Ectodermal cell (in vitro differentiated cells): ENCODE measurements at regions not wholly inside any gene's neighbourhood (a gene's known extent, or its start where the extent isn't known, plus 50 kb on each side); places are given as distances from the start of the nearest gene placed in this dataset.
"Not testable (repeated sequence)": the region's sequence is repeated elsewhere in the genome, so short reads cannot be mapped to it uniquely, and the experiment has no call there.

Experiments used
- H3K27ac ChIP-seq: 2 replicates; pipeline ENCODE4 v1.7.0; 2013; ENCODE audit warnings: mild to moderate bottlenecking, low read depth, low read length; ENCODE audit not compliant: insufficient read depth, poor library complexity, severe bottlenecking
- H3K27me3 ChIP-seq: 2 replicates; pipeline ENCODE4 v1.7.0; 2013; ENCODE audit warnings: mild to moderate bottlenecking, low read length; ENCODE audit not compliant: insufficient read depth, control insufficient read depth, poor library complexity, severe bottlenecking
- H3K36me3 ChIP-seq: one replicate; pipeline ENCODE4 v1.7.0; 2013; ENCODE audit warnings: low read length; ENCODE audit not compliant: control insufficient read depth, insufficient read depth
- H3K4me1 ChIP-seq: one replicate; pipeline ENCODE4 v1.7.0; 2013; ENCODE audit warnings: low read length; ENCODE audit not compliant: control insufficient read depth, insufficient read depth
- H3K4me3 ChIP-seq: 2 replicates; pipeline ENCODE4 v1.7.0; 2013; ENCODE audit warnings: low read depth, low read length, control low read depth; ENCODE audit not compliant: insufficient read depth
- H3K9me3 ChIP-seq: 2 replicates; pipeline ENCODE4 v1.7.0; 2013; ENCODE audit warnings: mild to moderate bottlenecking, low read length, moderate library complexity; ENCODE audit not compliant: control insufficient read depth
- WGBS, 2 experiments: methylation state at CpG; one replicate each; pipeline ENCODE4 v1.1.7; 2013; ENCODE audit warnings: missing lambda C conversion rate in 2 of 2; 5-methylcytosine and 5-hydroxymethylcytosine counted together

GRCh38 chr19:28575816-28576215, 637.1 kb downstream of the UQCRFS1 start:
- no peak overlapping the region for H3K27ac ChIP-seq
- no peaks in the 10 kb centered on the region for H3K4me1 ChIP-seq
- H3K36me3 ChIP-seq = no peaks in the 10 kb centered on the region
- no peaks in the 10 kb centered on the region for H3K27me3 ChIP-seq
- no peaks in the 10 kb centered on the region for H3K9me3 ChIP-seq
- no peak overlapping the region for H3K4me3 ChIP-seq

GRCh38 chr19:28575312-28575711, 637.6 kb downstream of the UQCRFS1 start:
- H3K9me3 ChIP-seq, H3K36me3 ChIP-seq, H3K27me3 ChIP-seq, H3K4me3 ChIP-seq, H3K27ac ChIP-seq, H3K4me1 ChIP-seq: not testable (repeated sequence)

- Histone ChIP-seq H3K27me3 (no peaks in the 10 kb centered on the region), H3K4me1 (no peaks in the 10 kb centered on the region), H3K4me3 (no peak overlapping the region), H3K27ac (no peak overlapping the region), H3K9me3 (no peaks in the 10 kb centered on the region), H3K36me3 (no peaks in the 10 kb centered on the region)
- WGBS, 2 experiments = 93% methylated on average over 4 of the region's 4 CpGs
Measured at GRCh38 chr19:28574212-28574611, 638.7 kb downstream of the UQCRFS1 start.

- Histone ChIP-seq H3K4me1 (no peaks in the 10 kb centered on the region), H3K27me3 (no peaks in the 10 kb centered on the region), H3K27ac (no peak overlapping the region), H3K4me3 (no peak overlapping the region), H3K9me3 (no peaks in the 10 kb centered on the region), H3K36me3 (no peaks in the 10 kb centered on the region)
- 87% methylated on average over 12 of the region's 12 CpGs for WGBS, 2 experiments
Measured at GRCh38 chr19:28569132-28570131, 643.5 kb downstream of the UQCRFS1 start.

GRCh38 chr19:28567834-28568233, 645.1 kb downstream of the UQCRFS1 start:
- Histone ChIP-seq H3K27ac (no peak overlapping the region), H3K9me3 (no peaks in the 10 kb centered on the region), H3K36me3 (no peaks in the 10 kb centered on the region), H3K4me1 (no peaks in the 10 kb centered on the region), H3K27me3 (no peaks in the 10 kb centered on the region), H3K4me3 (no peak overlapping the region)
- 97 to 100% methylated on average over 1 of the region's 1 CpG for WGBS, 2 experiments

- Histone ChIP-seq H3K27me3 (no peaks in the 10 kb centered on the region), H3K9me3 (no peaks in the 10 kb centered on the region), H3K36me3 (no peaks in the 10 kb centered on the region), H3K4me3 (no peak overlapping the region), H3K27ac (no peak overlapping the region), H3K4me1 (no peaks in the 10 kb centered on the region)
- WGBS, 2 experiments = 91 to 93% methylated on average over 11 to 13 of the region's 13 CpGs
Measured at GRCh38 chr19:28563964-28564921, 648.7 kb downstream of the UQCRFS1 start.

GRCh38 chr19:28560786-28561185, 652.2 kb downstream of the UQCRFS1 start:
- Histone ChIP-seq H3K4me1 (no peaks in the 10 kb centered on the region), H3K4me3 (no peak overlapping the region), H3K27me3 (no peaks in the 10 kb centered on the region), H3K36me3 (no peaks in the 10 kb centered on the region), H3K27ac (no peak overlapping the region), H3K9me3 (no peaks in the 10 kb centered on the region)
- 84 to 93% methylated on average over 3 to 4 of the region's 4 CpGs for WGBS, 2 experiments

GRCh38 chr19:28558783-28559182, 654.2 kb downstream of the UQCRFS1 start:
- H3K4me3 ChIP-seq = no peak overlapping the region
- H3K9me3 ChIP-seq = no peaks in the 10 kb centered on the region
- H3K4me1 ChIP-seq = no peaks in the 10 kb centered on the region
- WGBS, 2 experiments = 90 to 100% methylated on average over 1 to 2 of the region's 2 CpGs
- no peaks in the 10 kb centered on the region for H3K36me3 ChIP-seq
- H3K27me3 ChIP-seq = no peaks in the 10 kb centered on the region
- no peak overlapping the region for H3K27ac ChIP-seq

- H3K9me3 ChIP-seq = no peaks in the 10 kb centered on the region
- H3K27ac ChIP-seq = no peak overlapping the region
- no peaks in the 10 kb centered on the region for H3K36me3 ChIP-seq
- H3K4me1 ChIP-seq = no peaks in the 10 kb centered on the region
- H3K4me3 ChIP-seq = no peak overlapping the region
- no peaks in the 10 kb centered on the region for H3K27me3 ChIP-seq
Measured at GRCh38 chr19:28556371-28556770, 656.6 kb downstream of the UQCRFS1 start.

- Histone ChIP-seq H3K36me3 (no peaks in the 10 kb centered on the region), H3K4me3 (no peak overlapping the region), H3K27me3 (no peaks in the 10 kb centered on the region), H3K27ac (no peak overlapping the region), H3K4me1 (no peaks in the 10 kb centered on the region), H3K9me3 (no peaks in the 10 kb centered on the region)
- 75% methylated on average over 5 of the region's 5 CpGs for WGBS, 2 experiments
Measured at GRCh38 chr19:28555317-28555716, 657.6 kb downstream of the UQCRFS1 start.
